NCI-H1048 (cell line): ENCODE measurements at regions not wholly inside any gene's neighbourhood (a gene's known extent, or its start where the extent isn't known, plus 50 kb on each side); places are given as distances from the start of the nearest gene placed in this dataset.

Experiments used
- DNase-seq: peaks from one replicate; lab custom pipeline; 2025; lab: John Stamatoyannopoulos, UW

GRCh38 chr11:127607487-127608085 is 607.0 kb upstream of the KIRREL3 start:
- DNase-seq = no peak

DNA sequence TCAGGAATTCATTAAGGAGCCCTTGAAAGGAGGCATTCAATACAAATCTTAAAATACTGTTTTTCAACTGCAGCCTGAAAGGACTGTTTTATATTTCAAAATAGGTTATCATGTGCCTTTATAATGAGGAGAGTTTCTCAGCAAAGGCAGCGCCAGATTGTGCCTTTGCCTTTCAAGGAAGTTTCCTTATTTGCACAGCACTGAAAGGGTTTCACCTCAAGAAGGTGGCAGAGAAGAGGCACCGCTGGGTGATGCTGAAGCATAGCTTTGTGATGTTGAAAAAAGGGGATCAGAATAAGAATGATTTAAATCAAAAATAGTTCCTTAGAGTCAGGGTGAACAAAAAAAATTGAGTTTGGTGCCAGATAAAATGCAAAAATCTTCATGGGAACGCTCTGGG is 601.0 kb upstream of the KIRREL3 start:
- DNase-seq = no peak

- DNase-seq = no peak
Measured at GRCh38 chr11:127600674-127601073, 600.1 kb upstream of the KIRREL3 start.

DNA sequence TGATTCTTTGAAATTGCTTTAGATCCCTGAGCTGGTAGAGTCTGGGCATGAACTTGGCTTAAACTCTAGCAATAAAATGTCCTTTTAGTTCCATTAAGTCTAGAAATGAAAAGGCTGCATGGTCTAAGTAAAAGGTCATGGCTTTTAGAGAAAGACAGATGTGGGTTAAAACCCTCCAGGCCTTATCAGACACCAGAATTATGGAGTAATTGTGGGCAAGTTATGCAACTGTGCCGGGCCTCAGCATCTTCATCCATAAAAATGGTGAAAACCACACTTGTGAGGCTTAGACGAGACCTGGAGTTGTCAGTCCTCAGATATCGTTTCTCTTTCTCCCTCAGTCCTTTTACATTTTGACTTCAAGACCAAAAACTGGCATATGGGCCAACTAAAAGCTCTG is 597.9 kb upstream of the KIRREL3 start:
- DNase-seq = no peak

DNA sequence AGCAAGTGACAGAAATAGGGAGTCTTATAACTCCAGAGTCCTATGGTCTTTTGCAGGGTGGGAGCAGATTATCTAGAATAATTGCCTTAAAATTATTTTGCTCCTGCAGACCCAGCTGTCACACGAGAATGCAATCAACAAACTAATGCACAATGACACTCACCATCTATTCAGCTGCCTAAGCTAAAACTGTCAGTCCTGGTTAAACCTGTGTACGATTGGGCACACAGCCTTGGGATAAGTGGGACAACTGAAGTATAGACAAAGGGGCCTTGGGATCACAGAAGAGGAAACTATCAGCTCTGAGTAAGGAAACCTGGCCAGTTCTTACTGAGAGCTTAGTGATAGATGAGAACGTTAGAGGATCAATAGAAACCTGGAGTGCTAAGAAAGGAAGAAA is 595.9 kb upstream of the KIRREL3 start:
- no peak for DNase-seq

GRCh38 chr11:127592371-127592770 is 591.8 kb upstream of the KIRREL3 start:
- DNase-seq = no peak

DNA sequence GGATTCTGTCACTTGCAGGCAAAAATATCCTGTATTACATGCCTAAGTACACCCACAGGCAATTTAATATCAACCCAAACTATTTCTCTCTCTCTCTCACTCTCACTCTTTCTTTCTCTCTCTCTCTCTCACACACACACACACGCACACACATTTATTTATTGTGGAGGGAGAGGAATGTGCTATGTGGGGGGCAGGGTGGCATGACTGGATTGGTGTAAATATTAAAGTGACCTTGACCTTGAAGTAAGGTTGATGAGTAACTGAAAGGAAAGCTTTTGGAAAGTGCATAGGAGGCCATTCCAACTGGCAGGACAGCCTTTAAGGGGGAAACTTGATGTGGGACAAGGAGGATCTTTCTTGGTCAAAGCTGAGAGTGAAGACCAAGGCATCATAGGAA is 589.7 kb upstream of the KIRREL3 start:
- no peak for DNase-seq

GRCh38 chr11:127588431-127588830 is 587.9 kb upstream of the KIRREL3 start:
- DNase-seq = no peak

DNA sequence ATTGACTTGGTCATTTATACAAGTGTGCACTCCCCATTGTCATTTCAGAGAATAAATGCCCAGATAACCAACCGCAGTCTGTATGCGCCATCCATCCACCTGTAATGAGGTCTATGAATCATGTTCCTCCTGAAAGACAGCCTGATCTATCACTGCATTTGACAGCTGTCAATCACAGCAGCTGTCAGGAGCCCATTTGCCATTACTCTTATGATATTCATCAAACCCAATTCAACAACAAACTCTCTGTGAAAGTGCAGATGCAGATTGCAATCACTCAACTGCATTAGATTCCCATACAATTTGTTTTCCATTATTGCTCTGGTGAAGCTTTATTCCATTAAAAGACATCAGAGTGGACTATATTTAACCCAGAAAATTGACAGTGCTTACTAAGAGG is 586.9 kb upstream of the KIRREL3 start:
- DNase-seq = no peak

DNA sequence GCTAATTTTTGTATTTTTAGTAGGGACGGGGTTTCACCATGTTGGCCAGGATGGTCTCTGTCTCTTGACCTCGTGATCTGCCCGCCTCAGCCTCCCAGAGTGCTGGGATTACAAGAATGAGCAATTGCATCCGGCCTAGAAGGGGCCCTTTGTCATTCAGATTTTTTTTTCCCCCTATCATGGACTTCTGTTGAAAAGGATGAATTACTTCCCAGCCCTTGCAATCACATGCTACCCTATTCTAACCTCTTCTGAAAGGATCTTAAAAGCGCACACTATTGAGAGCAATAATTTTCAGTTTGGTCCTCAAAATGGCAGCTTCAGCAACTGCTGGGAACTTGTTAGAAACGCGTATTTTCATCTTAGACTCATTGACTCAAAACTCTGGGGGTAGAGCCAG is 575.6 kb upstream of the KIRREL3 start:
- no peak for DNase-seq

- DNase-seq = no peak
Measured at GRCh38 chr11:127574478-127574877, 573.9 kb upstream of the KIRREL3 start.

GRCh38 chr11:127568891-127569290 is 568.3 kb upstream of the KIRREL3 start:
- no peak for DNase-seq

GRCh38 chr11:127567237-127567932 is 566.8 kb upstream of the KIRREL3 start:
- no peak for DNase-seq

DNA sequence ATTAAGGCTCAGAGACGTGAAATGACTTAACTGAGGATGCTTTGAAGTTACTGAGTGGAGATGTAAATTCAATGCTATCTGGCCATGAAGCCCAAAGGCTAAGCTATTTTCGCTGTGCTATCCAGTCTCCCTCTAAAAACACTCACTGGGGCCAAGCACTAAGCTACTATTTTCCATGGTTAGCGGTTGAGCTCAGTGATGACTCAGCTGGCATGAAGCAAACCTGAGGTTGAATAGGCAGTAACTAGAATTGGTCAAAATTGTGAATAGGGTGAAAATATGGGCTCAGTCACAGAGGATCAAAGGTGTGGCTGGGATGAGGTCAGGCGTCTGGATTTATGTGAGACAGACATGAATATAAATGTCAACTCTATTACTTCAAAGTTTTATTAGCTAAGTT is 564.2 kb upstream of the KIRREL3 start:
- no peak for DNase-seq

GRCh38 chr11:127559978-127560377 is 559.4 kb upstream of the KIRREL3 start:
- DNase-seq = no peak

DNA sequence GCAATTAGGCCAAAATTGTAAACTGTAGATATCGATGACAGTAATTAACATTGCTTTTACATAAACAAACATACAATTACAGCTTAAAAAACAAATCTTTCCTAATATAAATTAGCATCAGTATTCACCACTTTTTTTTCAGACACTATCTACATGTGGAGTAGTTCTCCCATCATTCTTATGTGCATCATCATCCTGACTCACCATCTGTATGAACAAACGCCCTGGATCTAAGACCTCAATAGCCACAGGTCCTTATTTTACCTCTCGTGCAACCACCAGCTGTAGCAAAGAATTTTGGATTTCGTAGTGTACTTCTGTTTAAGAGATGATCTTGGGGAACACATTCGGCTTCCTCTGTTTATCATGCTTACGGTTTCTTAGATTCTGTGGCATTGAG is 551.9 kb upstream of the KIRREL3 start:
- no peak for DNase-seq

GRCh38 chr11:127531167-127531566 is 530.6 kb upstream of the KIRREL3 start:
- DNase-seq = no peak

GRCh38 chr11:127528297-127528696 is 527.7 kb upstream of the KIRREL3 start:
- DNase-seq = no peak

GRCh38 chr11:127524618-127525017 is 524.0 kb upstream of the KIRREL3 start:
- DNase-seq = no peak

GRCh38 chr11:127521413-127521812 is 520.8 kb upstream of the KIRREL3 start:
- DNase-seq = no peak

DNA sequence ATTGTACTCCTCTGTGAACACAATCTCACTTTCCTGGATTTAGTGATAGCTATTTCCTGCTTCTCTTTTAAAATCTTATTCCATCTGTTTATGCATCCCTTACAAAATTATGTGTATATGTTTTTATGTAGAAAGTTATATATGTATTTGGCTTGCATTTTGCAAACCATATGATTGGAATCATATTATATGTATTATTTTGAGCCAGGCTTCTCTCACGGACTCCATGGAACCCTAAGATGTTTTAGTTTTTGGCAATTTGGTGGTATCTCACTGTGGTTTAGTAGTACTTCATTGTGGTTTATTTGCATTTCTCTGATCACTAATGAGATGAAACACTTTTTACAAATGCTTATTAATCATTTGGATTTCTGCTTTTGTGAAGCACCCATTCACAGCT is 507.3 kb upstream of the KIRREL3 start:
- DNase-seq = no peak

DNA sequence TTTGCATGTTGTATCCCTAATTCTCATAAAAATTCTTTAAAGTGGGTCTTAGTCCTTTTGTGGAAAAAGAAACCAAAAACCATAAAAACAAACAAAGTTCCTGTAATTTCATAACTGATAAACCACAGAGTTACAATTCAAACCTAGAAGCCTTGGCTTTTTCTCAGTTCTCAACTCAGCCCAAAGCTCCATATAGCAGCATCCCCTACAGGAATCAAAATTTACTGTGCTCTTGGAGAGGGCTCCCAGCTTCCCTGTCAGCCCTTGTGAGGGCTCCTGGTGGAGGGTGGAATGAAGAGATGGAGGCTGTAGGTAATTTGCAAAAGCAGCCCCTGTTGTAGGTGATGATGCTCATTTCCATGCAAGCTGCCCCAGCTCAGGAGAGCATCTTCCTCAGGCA is 506.1 kb upstream of the KIRREL3 start:
- no peak for DNase-seq

- no peak for DNase-seq
Measured at GRCh38 chr11:127506126-127506525, 505.6 kb upstream of the KIRREL3 start.

DNA sequence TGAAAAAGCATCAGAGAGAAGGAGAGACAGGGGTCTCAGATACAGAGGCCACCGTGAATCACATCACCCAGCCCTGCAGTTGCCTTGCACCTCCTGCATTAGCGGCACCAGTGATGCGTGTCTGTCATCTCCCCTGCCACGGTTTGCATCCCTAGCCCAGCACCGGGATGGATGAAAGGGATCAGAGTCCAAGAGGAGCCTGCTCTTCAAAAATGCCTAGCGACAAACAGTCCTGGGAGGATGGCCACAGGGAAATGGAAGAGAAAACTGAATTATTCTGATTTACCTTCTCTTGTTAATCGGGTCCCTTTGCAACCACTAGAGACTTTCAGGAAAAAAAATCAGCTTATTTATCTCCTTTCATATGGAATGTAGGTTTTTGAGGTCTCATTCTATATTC is 495.6 kb upstream of the KIRREL3 start:
- DNase-seq = no peak
